Body of pancreas (tissue), 4 donors: ENCODE measurements at regions not wholly inside any gene's neighbourhood (a gene's known extent, or its start where the extent isn't known, plus 50 kb on each side); places are given as distances from the start of the nearest gene placed in this dataset.

Experiments used
- ATAC-seq: fragments of 150-250 bp; one replicate; pipeline ENCODE4 v1.9.1; 2016
- DNase-seq, 4 donors: peaks; one replicate each; pipeline ENCODE4 v3.0.0-alpha.2; 2019
- H3K27ac ChIP-seq, 4 donors: fragments of 200-600 bp; sonication (generic); 1 replicate in 3 of 4; 2 replicates in 1 of 4; pipeline versions ENCODE4 v1.5.1 to v1.6.1; 2016 to 2019; ENCODE audit warnings: mild to moderate bottlenecking in 1 of 4, mixed read lengths in 1 of 4, moderate library complexity in 1 of 4
- H3K27me3 ChIP-seq, 2 donors: fragments of 200-600 bp; sonication (generic); one replicate each; pipeline ENCODE4 v1.6.0; 2016; ENCODE audit warnings: mild to moderate bottlenecking in 1 of 2
- H3K36me3 ChIP-seq, 2 donors: fragments of 200-600 bp; sonication (generic); replicated peaks in 1 of 2; 2 replicates each; pipeline ENCODE4 v1.5.1; 2016; ENCODE audit warnings: low read depth in 2 of 2; ENCODE audit not compliant: insufficient read depth in 1 of 2
- H3K4me1 ChIP-seq: fragments of 200-600 bp; sonication (generic); one replicate; pipeline ENCODE4 v1.6.0; 2016
- H3K4me3 ChIP-seq, 2 donors: fragments of 200-600 bp; sonication (generic); 1 replicate in 1 of 2; 2 replicates in 1 of 2; pipeline ENCODE4 v1.5.1; 2016 to 2019
- H3K9me3 ChIP-seq, 3 donors: fragments of 200-600 bp; sonication (generic); 1 replicate in 2 of 3; 2 replicates in 1 of 3; pipeline ENCODE4 v1.5.1; 2016
- POLR2A ChIP-seq, 3 donors: fragments of 450-650 bp; IDR thresholded peaks; one replicate each; pipeline ENCODE4 v1.6.1; 2016; ENCODE audit warnings: antibody characterized with exemption in 3 of 3, mild to moderate bottlenecking in 2 of 3
- WGBS, 2 donors: methylation state at CpG; one replicate each; pipeline ENCODE4 v1.1.5; 2017; 5-methylcytosine and 5-hydroxymethylcytosine counted together
- intact Hi-C: fragments of 100-400 bp; cut with DNase I; formaldehyde crosslinking; loops from one replicate; pipeline ENCODE4 v1.15.1; 2023
- TF ChIP-seq, protein P1 (sequence below), 7 experiments: fragments of 450-650 bp in 4 of 7; fragments of 200-600 bp in 3 of 7; sonication (generic) in 3 of 7; IDR thresholded peaks; one replicate each; pipeline ENCODE4 v1.5.1; 2016 to 2019; ENCODE audit warnings: antibody characterized with exemption in 7 of 7

DNA sequence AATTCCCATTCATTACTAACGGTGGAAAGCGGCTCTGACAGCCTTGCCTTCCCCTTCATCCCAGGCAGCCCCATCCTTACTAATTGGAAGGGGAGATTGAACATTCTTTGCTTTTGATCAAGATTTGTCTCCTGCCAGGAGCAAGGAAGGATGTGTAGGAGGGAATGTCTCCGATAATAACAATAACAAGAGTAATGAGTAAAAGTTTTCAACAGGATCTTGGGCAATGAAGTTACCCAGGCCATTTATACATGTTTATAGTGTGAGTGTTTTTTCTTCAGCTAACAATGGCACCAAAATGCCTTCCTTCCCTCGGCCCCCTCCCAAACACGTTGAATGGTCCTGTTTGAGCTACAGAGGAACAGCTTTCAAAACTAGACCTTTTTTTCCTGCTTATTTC lies 83.8 kb downstream of the GATA6 start:
- Histone ChIP-seq H3K4me1 (no peaks in the 10 kb centered on the region), H3K36me3 (no peaks in the 10 kb centered on the region), H3K9me3 (no peaks in the 10 kb centered on the region), H3K27ac (no peak overlapping the region), H3K4me3 (no peak overlapping the region), H3K27me3 (no peaks in the 10 kb centered on the region)
- TF ChIP-seq POLR2A (IDR thresholded peaks at IDR 0.05): no peak
- TF ChIP-seq, protein P1, sequence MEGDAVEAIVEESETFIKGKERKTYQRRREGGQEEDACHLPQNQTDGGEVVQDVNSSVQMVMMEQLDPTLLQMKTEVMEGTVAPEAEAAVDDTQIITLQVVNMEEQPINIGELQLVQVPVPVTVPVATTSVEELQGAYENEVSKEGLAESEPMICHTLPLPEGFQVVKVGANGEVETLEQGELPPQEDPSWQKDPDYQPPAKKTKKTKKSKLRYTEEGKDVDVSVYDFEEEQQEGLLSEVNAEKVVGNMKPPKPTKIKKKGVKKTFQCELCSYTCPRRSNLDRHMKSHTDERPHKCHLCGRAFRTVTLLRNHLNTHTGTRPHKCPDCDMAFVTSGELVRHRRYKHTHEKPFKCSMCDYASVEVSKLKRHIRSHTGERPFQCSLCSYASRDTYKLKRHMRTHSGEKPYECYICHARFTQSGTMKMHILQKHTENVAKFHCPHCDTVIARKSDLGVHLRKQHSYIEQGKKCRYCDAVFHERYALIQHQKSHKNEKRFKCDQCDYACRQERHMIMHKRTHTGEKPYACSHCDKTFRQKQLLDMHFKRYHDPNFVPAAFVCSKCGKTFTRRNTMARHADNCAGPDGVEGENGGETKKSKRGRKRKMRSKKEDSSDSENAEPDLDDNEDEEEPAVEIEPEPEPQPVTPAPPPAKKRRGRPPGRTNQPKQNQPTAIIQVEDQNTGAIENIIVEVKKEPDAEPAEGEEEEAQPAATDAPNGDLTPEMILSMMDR (IDR thresholded peaks at IDR 0.05): no peak
- intact Hi-C loops: no loop called here
- 79 to 82% methylated on average over 5 of the region's 5 CpGs for WGBS, 2 donors
- no peak for DNase-seq
- ATAC-seq: no peak
